ENCODE measurements at regions not wholly inside any gene's neighbourhood (a gene's known extent, or its start where the extent isn't known, plus 50 kb on each side); places are given as distances from the start of the nearest gene placed in this dataset.

- no peak overlapping the region for H3K4me2 ChIP-seq (ENCODE audit: low read depth, low read length, poor library complexity, severe bottlenecking)
- H3K9ac ChIP-seq (ENCODE audit: low read length) = no peak overlapping the region
- no peaks in the 10 kb centered on the region for H3K9me2 ChIP-seq (replicated peaks; ENCODE audit: insufficient read depth, low read length)
- H3F3A ChIP-seq (ENCODE audit: insufficient read depth) = no peaks in the 10 kb centered on the region
- no peaks in the 10 kb centered on the region for H3K36me3 ChIP-seq (ENCODE audit: low read length)
- no peak overlapping the region for H3K4me3 ChIP-seq (ENCODE audit: insufficient read depth, low read length, poor library complexity, severe bottlenecking)
- no peaks in the 10 kb centered on the region for H3K27me3 ChIP-seq (ENCODE audit: low read length)
- no peak overlapping the region for H3K27ac ChIP-seq (ENCODE audit: low read depth, low read length)
- no peaks in the 10 kb centered on the region for H4K20me1 ChIP-seq (ENCODE audit: low read depth, low read length)
- TF ChIP-seq CTCF (IDR thresholded peaks at IDR 0.05; ENCODE audit: insufficient read depth, low read length, poor library complexity, severe bottlenecking) = no peak
- TF ChIP-seq EZH2phosphoT487 (conservative IDR thresholded peaks at IDR 0.05; ENCODE audit: low read length) = no peak
- no peaks in the 10 kb centered on the region for H3K9me3 ChIP-seq (ENCODE audit: insufficient read depth, low read length)
- no peaks in the 10 kb centered on the region for H3K79me2 ChIP-seq (ENCODE audit: insufficient read depth, low read length)
- H2AFZ ChIP-seq (ENCODE audit: low read depth, low read length, severe bottlenecking) = no peak overlapping the region
Observed at GRCh38 chr4:132709056-132709455, 440.0 kb upstream of the PCDH10 start.

GRCh38 chr4:132710971-132711370, 438.1 kb upstream of the PCDH10 start:
- TF ChIP-seq CTCF (IDR thresholded peaks at IDR 0.05; ENCODE audit: insufficient read depth, low read length, poor library complexity, severe bottlenecking) (no peak), EZH2phosphoT487 (conservative IDR thresholded peaks at IDR 0.05; ENCODE audit: low read length) (no peak)
- H3K9ac ChIP-seq (ENCODE audit: low read length) = no peak overlapping the region

GRCh38 chr4:132737344-132737743, 411.8 kb upstream of the PCDH10 start:
- no peak overlapping the region for H3K9ac ChIP-seq (ENCODE audit: low read length)
- H3F3A ChIP-seq (ENCODE audit: insufficient read depth) = no peaks in the 10 kb centered on the region
- TF ChIP-seq CTCF (IDR thresholded peaks at IDR 0.05; ENCODE audit: insufficient read depth, low read length, poor library complexity, severe bottlenecking) = no peak
- TF ChIP-seq EZH2phosphoT487 (conservative IDR thresholded peaks at IDR 0.05; ENCODE audit: low read length) = no peak
- no peaks in the 10 kb centered on the region for H3K9me2 ChIP-seq (replicated peaks; ENCODE audit: insufficient read depth, low read length)
- H3K36me3 ChIP-seq (ENCODE audit: low read length) = no peaks in the 10 kb centered on the region
- H3K79me2 ChIP-seq (ENCODE audit: insufficient read depth, low read length) = no peaks in the 10 kb centered on the region
- no peak overlapping the region for H3K4me3 ChIP-seq (ENCODE audit: insufficient read depth, low read length, poor library complexity, severe bottlenecking)
- no peak overlapping the region for H2AFZ ChIP-seq (ENCODE audit: low read depth, low read length, severe bottlenecking)
- no peak overlapping the region for H3K4me2 ChIP-seq (ENCODE audit: low read depth, low read length, poor library complexity, severe bottlenecking)
- no peak overlapping the region for H3K27ac ChIP-seq (ENCODE audit: low read depth, low read length)
- H3K9me3 ChIP-seq (ENCODE audit: insufficient read depth, low read length) = no peaks in the 10 kb centered on the region
- no peaks in the 10 kb centered on the region for H4K20me1 ChIP-seq (ENCODE audit: low read depth, low read length)
- no peaks in the 10 kb centered on the region for H3K27me3 ChIP-seq (ENCODE audit: low read length)

More at GRCh38 chr4:132710971-132711370, 438.1 kb upstream of the PCDH10 start:
- no peak overlapping the region for H3K27ac ChIP-seq (ENCODE audit: low read depth, low read length)
- no peak overlapping the region for H3K4me3 ChIP-seq (ENCODE audit: insufficient read depth, low read length, poor library complexity, severe bottlenecking)
- no peaks in the 10 kb centered on the region for H4K20me1 ChIP-seq (ENCODE audit: low read depth, low read length)
- H3K27me3 ChIP-seq (ENCODE audit: low read length) = no peaks in the 10 kb centered on the region
- H2AFZ ChIP-seq (ENCODE audit: low read depth, low read length, severe bottlenecking) = no peak overlapping the region
- H3K36me3 ChIP-seq (ENCODE audit: low read length) = no peaks in the 10 kb centered on the region
- H3F3A ChIP-seq (ENCODE audit: insufficient read depth) = no peaks in the 10 kb centered on the region
- H3K9me3 ChIP-seq (ENCODE audit: insufficient read depth, low read length) = no peaks in the 10 kb centered on the region
- H3K79me2 ChIP-seq (ENCODE audit: insufficient read depth, low read length) = no peaks in the 10 kb centered on the region
- no peak overlapping the region for H3K4me2 ChIP-seq (ENCODE audit: low read depth, low read length, poor library complexity, severe bottlenecking)
- H3K9me2 ChIP-seq (replicated peaks; ENCODE audit: insufficient read depth, low read length) = no peaks in the 10 kb centered on the region

Data from SU-DHL-6 (cell line).